ENCODE measurements at regions not wholly inside any gene's neighbourhood (a gene's known extent, or its start where the extent isn't known, plus 50 kb on each side); places are given as distances from the start of the nearest gene placed in this dataset.

DNA sequence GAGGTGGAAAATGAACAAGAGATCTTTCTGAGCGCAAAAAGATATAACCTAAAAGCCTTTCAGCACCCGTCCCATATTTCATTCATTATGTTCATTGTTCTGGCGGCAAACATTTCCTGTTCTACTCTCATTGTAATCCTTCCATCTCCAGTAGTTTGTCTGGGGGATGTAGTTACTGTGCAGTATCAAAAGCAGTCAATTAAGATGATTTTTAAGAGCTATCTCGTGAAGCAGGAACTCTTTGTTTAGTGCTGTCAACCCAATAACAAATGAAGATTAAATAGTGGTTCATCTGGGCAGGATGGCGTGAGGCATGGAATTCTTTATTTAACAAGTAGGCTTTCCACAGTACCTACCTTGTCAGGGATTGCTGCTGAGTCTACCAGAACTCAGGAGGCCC, 876.7 kb downstream of the HACE1 start:
- TF ChIP-seq L3MBTL2 (conservative IDR thresholded peaks at IDR 0.05) (no peak), CTBP1 (IDR thresholded peaks at IDR 0.05; ENCODE audit: borderline replicate concordance) (no peak), LEF1 (IDR thresholded peaks at IDR 0.05; ENCODE audit: borderline replicate concordance) (no peak), ARNT (IDR thresholded peaks at IDR 0.05) (no peak)
- CTCF ChIA-PET: no interaction called here

DNA sequence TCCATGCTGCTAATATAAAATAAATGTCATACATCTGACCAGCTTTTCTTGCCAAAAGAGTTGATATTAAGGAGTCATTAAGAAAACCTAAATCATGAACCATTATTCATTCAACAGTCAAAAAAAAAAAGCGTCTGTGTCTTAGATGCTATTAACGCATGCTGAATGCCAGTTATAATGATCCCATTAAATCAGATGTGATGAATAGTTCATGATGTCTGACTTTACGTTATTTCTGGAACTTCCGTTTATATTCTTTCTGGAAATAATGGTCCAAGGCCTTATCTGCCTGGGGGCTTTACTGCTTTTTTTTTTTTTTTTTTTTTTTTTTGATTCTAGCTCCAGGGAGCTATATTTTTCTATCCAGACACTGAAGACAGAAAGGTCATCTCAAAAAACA, 877.1 kb downstream of the HACE1 start:
- no peak for DNase-seq (ENCODE audit: extremely low spot score)
- no peak for TF ChIP-seq FOXA1 (IDR thresholded peaks at IDR 0.05)
- TF ChIP-seq ELF4 (IDR thresholded peaks at IDR 0.05): no peak
- TF ChIP-seq, protein P1, sequence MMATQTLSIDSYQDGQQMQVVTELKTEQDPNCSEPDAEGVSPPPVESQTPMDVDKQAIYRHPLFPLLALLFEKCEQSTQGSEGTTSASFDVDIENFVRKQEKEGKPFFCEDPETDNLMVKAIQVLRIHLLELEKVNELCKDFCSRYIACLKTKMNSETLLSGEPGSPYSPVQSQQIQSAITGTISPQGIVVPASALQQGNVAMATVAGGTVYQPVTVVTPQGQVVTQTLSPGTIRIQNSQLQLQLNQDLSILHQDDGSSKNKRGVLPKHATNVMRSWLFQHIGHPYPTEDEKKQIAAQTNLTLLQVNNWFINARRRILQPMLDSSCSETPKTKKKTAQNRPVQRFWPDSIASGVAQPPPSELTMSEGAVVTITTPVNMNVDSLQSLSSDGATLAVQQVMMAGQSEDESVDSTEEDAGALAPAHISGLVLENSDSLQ (IDR thresholded peaks at IDR 0.05): no peak
- no peak for TF ChIP-seq NFRKB (IDR thresholded peaks at IDR 0.05)
- no peak for TF ChIP-seq FOXK2 (IDR thresholded peaks at IDR 0.05)
- TF ChIP-seq SUZ12 (IDR thresholded peaks at IDR 0.05): no peak
- TF ChIP-seq CTBP1 (IDR thresholded peaks at IDR 0.05; ENCODE audit: borderline replicate concordance): no peak
- no peak for TF ChIP-seq L3MBTL2 (conservative IDR thresholded peaks at IDR 0.05)
- no peak for TF ChIP-seq ZNF384 (IDR thresholded peaks at IDR 0.05)
- TF ChIP-seq TARDBP (IDR thresholded peaks at IDR 0.05): no peak
- TF ChIP-seq FOXM1 (IDR thresholded peaks at IDR 0.05; ENCODE audit: borderline replicate concordance): no peak
- TF ChIP-seq ARNT (IDR thresholded peaks at IDR 0.05): no peak
- TF ChIP-seq LEF1 (IDR thresholded peaks at IDR 0.05; ENCODE audit: borderline replicate concordance): no peak
- TF ChIP-seq BHLHE40 (IDR thresholded peaks at IDR 0.05; ENCODE audit: borderline replicate concordance): no peak
- no peak for TF ChIP-seq SP1 (IDR thresholded peaks at IDR 0.05)
- no peak for TF ChIP-seq HDGF (IDR thresholded peaks at IDR 0.05; ENCODE audit: borderline replicate concordance)
- ChIA-PET POLR2A (no interaction called here), CTCF (no interaction called here)

More for the DNA sequence above, 876.7 kb downstream of the HACE1 start:
- DNase-seq (ENCODE audit: extremely low spot score): no peak
- POLR2A ChIA-PET: no interaction called here

DNA sequence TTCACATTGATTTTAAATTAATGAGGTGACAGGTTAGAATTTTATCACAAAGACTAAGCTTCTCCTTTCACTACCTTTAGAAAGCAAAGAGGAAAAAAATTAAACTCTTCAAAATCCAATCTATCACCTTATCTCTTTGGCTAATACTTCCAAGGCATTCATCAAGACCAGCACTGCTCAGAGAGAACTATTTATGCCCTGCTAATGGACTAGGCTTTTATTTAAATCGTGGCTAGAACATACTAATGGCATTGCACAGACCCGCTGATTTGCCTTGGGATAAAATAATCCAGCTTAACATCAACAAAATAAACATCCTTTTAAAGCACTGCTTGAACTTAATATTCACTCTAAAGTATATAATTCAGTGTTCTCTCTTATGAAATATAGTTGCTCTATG, 880.4 kb downstream of the HACE1 start:
- TF ChIP-seq LEF1 (IDR thresholded peaks at IDR 0.05; ENCODE audit: borderline replicate concordance): no peak
- no peak for TF ChIP-seq FOXK2 (IDR thresholded peaks at IDR 0.05)
- TF ChIP-seq FOXA1 (IDR thresholded peaks at IDR 0.05): no peak
- TF ChIP-seq L3MBTL2 (conservative IDR thresholded peaks at IDR 0.05): no peak
- TF ChIP-seq, protein P1 (IDR thresholded peaks at IDR 0.05): no peak
- TF ChIP-seq TARDBP (IDR thresholded peaks at IDR 0.05): no peak
- no peak for TF ChIP-seq ARNT (IDR thresholded peaks at IDR 0.05)
- CTCF ChIA-PET: no interaction called here
- DNase-seq (ENCODE audit: extremely low spot score): no peak
- POLR2A ChIA-PET: no interaction called here

DNA sequence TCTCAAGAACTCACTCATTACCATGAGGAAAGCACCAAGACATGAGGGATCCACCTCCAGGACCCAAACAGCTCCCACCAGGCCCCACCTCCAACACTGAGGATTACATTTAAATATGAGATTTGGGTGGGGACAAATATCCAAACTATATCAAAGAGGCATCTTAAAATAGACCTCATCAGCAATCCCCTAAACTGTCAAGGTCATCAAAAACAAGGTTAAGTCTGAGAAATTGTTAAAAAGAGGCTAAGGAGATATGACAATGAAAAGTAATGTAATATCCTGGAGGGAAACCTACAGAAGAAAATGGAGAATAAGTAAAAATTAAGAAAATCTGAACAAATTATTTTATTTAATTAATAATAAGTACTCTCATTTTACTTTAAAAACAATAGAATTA, 922.3 kb downstream of the HACE1 start:
- ChIA-PET CTCF (no interaction called here), POLR2A (no interaction called here)
- TF ChIP-seq L3MBTL2 (conservative IDR thresholded peaks at IDR 0.05) (no peak), FOXK2 (IDR thresholded peaks at IDR 0.05) (no peak), ARNT (IDR thresholded peaks at IDR 0.05) (no peak), ELF4 (IDR thresholded peaks at IDR 0.05) (no peak), FOXA1 (IDR thresholded peaks at IDR 0.05) (no peak), HDGF (IDR thresholded peaks at IDR 0.05; ENCODE audit: borderline replicate concordance) (no peak), CTBP1 (IDR thresholded peaks at IDR 0.05; ENCODE audit: borderline replicate concordance) (no peak), FOXM1 (IDR thresholded peaks at IDR 0.05; ENCODE audit: borderline replicate concordance) (no peak), BHLHE40 (IDR thresholded peaks at IDR 0.05; ENCODE audit: borderline replicate concordance) (no peak)
- TF ChIP-seq, protein P1 (IDR thresholded peaks at IDR 0.05): no peak

DNA sequence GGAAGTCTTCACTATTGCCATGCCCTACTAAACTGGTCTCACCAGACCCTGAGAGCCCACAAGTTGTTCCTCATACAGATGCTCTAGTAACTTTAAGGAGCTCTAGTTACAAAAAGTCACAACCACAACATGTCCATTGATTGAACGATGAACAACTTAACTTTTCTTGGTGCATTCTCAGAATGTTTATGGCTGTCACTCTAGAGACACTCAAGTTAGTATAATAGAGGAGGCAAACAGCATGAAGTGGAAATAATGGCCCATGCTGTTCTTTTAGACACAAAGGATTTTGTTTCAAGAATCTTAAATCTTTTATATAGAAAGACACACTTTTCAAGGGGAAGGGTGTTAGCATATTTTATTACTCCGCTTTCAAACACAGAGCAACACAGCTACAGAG, 934.4 kb downstream of the HACE1 start:
- CTCF ChIA-PET: no interaction called here
- POLR2A ChIA-PET: no interaction called here
- no peak for DNase-seq (ENCODE audit: extremely low spot score)

More for the DNA sequence above, 922.3 kb downstream of the HACE1 start:
- no peak for DNase-seq (ENCODE audit: extremely low spot score)

DNA sequence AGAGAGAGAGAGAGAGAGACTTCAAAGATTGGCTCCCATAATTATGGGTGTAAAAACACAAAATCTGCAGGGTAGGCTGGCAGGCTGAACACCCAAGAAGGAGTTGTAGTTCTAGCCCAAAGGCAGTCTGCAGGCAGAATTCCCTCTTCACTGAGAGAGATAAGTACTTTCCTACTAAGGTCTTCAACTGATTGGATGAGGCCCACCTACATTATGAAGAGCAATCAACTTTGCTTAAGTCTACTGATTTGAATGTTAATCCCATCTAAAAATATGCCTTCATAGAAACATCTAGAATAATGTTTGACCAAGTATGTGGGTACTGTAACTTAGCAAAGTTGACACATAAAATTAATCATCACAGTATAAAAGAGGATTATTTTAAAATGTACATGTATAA, 949.7 kb downstream of the HACE1 start:
- DNase-seq (ENCODE audit: extremely low spot score): no peak
- ChIA-PET CTCF (no interaction called here), POLR2A (no interaction called here)
- TF ChIP-seq CTBP1 (IDR thresholded peaks at IDR 0.05; ENCODE audit: borderline replicate concordance) (no peak), ELF4 (IDR thresholded peaks at IDR 0.05) (no peak), SUZ12 (IDR thresholded peaks at IDR 0.05) (no peak), SP1 (IDR thresholded peaks at IDR 0.05) (no peak), ZNF384 (IDR thresholded peaks at IDR 0.05) (no peak), FOXK2 (IDR thresholded peaks at IDR 0.05) (no peak), FOXM1 (IDR thresholded peaks at IDR 0.05; ENCODE audit: borderline replicate concordance) (no peak), ARNT (IDR thresholded peaks at IDR 0.05) (no peak), FOXA1 (IDR thresholded peaks at IDR 0.05) (no peak), TARDBP (IDR thresholded peaks at IDR 0.05) (no peak), NFRKB (IDR thresholded peaks at IDR 0.05) (no peak), LEF1 (IDR thresholded peaks at IDR 0.05; ENCODE audit: borderline replicate concordance) (no peak), HDGF (IDR thresholded peaks at IDR 0.05; ENCODE audit: borderline replicate concordance) (no peak)
- TF ChIP-seq, protein P1 (IDR thresholded peaks at IDR 0.05): no peak

More for the DNA sequence above, 934.4 kb downstream of the HACE1 start:
- no peak for TF ChIP-seq CTBP1 (IDR thresholded peaks at IDR 0.05; ENCODE audit: borderline replicate concordance)
- no peak for TF ChIP-seq NFRKB (IDR thresholded peaks at IDR 0.05)
- no peak for TF ChIP-seq LEF1 (IDR thresholded peaks at IDR 0.05; ENCODE audit: borderline replicate concordance)
- TF ChIP-seq, protein P1 (IDR thresholded peaks at IDR 0.05): no peak
- no peak for TF ChIP-seq ARNT (IDR thresholded peaks at IDR 0.05)
- no peak for TF ChIP-seq FOXA1 (IDR thresholded peaks at IDR 0.05)
- no peak for TF ChIP-seq TARDBP (IDR thresholded peaks at IDR 0.05)
- no peak for TF ChIP-seq HDGF (IDR thresholded peaks at IDR 0.05; ENCODE audit: borderline replicate concordance)
- TF ChIP-seq BHLHE40 (IDR thresholded peaks at IDR 0.05; ENCODE audit: borderline replicate concordance): no peak
- no peak for TF ChIP-seq SUZ12 (IDR thresholded peaks at IDR 0.05)
